Muscle of leg (tissue), 3 donors: ENCODE measurements at regions not wholly inside any gene's neighbourhood (a gene's known extent, or its start where the extent isn't known, plus 50 kb on each side); places are given as distances from the start of the nearest gene placed in this dataset.

Experiments used
- DNase-seq: peaks from one replicate; pipeline ENCODE4 v3.0.0; 2013
- H3K27ac ChIP-seq: one replicate; pipeline ENCODE4 v1.5.1; 2013; ENCODE audit warnings: mild to moderate bottlenecking, low read length, control low read depth
- H3K27me3 ChIP-seq: one replicate; pipeline ENCODE4 v1.6.1; 2013; ENCODE audit warnings: low read length; ENCODE audit not compliant: control insufficient read depth, insufficient read depth
- H3K36me3 ChIP-seq: one replicate; pipeline ENCODE4 v1.6.1; 2013; ENCODE audit warnings: low read length; ENCODE audit not compliant: control insufficient read depth, insufficient read depth
- H3K4me1 ChIP-seq: one replicate; pipeline ENCODE4 v1.6.1; 2013; ENCODE audit warnings: low read length; ENCODE audit not compliant: control insufficient read depth, insufficient read depth
- H3K4me3 ChIP-seq: one replicate; pipeline ENCODE4 v1.5.1; 2013; ENCODE audit warnings: low read length, control low read depth
- H3K9me3 ChIP-seq: replicated peaks from 2 replicates; pipeline ENCODE4 v1.6.1; 2013; ENCODE audit warnings: low read depth, low read length; ENCODE audit not compliant: control insufficient read depth
- WGBS: methylation state at CpG from one replicate; pipeline ENCODE4 v1.1.5; 2013; ENCODE audit warnings: missing lambda C conversion rate; ENCODE audit not compliant: insufficient coverage; 5-methylcytosine and 5-hydroxymethylcytosine counted together

GRCh38 chr3:178405531-178405930 lies 130.7 kb upstream of the KCNMB2 start:
- Histone ChIP-seq H3K4me3 (no peak overlapping the region), H3K36me3 (no peaks in the 10 kb centered on the region), H3K4me1 (peaks cover 2% of the 10 kb centered on the region), H3K27me3 (no peaks in the 10 kb centered on the region), H3K27ac (peak overlapping the region; percentile 89), H3K9me3 (no peaks in the 10 kb centered on the region)
- WGBS, result no CpG with 5 or more reads among the region's 2 CpGs
- DNase-seq, result peak; percentile 93

DNA sequence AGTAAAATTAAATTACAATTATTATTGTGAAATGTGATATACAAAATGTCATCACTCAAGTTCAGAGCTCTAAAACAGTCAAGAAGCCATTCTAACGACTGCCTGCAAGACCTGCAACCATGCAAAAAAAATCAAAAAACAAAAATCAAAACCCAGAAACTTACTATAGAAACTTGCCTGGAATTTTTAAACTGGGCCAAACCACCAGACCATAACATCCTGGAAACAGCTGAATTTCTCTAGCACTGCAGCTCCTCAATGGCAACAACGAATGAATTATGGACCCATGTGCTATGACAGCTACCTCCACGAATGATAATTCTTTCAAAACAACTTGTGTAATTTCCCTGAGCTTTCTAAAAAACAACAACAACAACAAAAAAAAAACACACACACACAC lies 130.0 kb upstream of the KCNMB2 start:
- no peaks in the 10 kb centered on the region for H3K9me3 ChIP-seq
- 0% methylated on average over 2 of the region's 3 CpGs for WGBS
- H3K27me3 ChIP-seq, result no peaks in the 10 kb centered on the region
- peak; percentile 84 for DNase-seq
- H3K4me3 ChIP-seq, result no peak overlapping the region
- H3K27ac ChIP-seq, result peak overlapping the region; percentile 89
- H3K36me3 ChIP-seq, result no peaks in the 10 kb centered on the region
- H3K4me1 ChIP-seq, result peaks cover 2% of the 10 kb centered on the region

- Histone ChIP-seq H3K4me3 (no peak overlapping the region), H3K36me3 (no peaks in the 10 kb centered on the region), H3K9me3 (no peaks in the 10 kb centered on the region), H3K4me1 (no peaks in the 10 kb centered on the region), H3K27me3 (no peaks in the 10 kb centered on the region), H3K27ac (no peak overlapping the region)
- 84% methylated on average over 4 of the region's 8 CpGs for WGBS
- no peak for DNase-seq
Observed at GRCh38 chr3:178415384-178415783, 120.9 kb upstream of the KCNMB2 start.

- H3K27me3 ChIP-seq, result no peaks in the 10 kb centered on the region
- DNase-seq, result no peak
- no peaks in the 10 kb centered on the region for H3K4me1 ChIP-seq
- WGBS, result 80% methylated on average over 2 of the region's 4 CpGs
- H3K27ac ChIP-seq, result no peak overlapping the region
- H3K4me3 ChIP-seq, result no peak overlapping the region
- no peaks in the 10 kb centered on the region for H3K36me3 ChIP-seq
- no peaks in the 10 kb centered on the region for H3K9me3 ChIP-seq
Observed at GRCh38 chr3:178417736-178418135, 118.5 kb upstream of the KCNMB2 start.

GRCh38 chr3:178419071-178419470 lies 117.2 kb upstream of the KCNMB2 start:
- Histone ChIP-seq H3K4me3 (no peak overlapping the region), H3K27ac (no peak overlapping the region), H3K9me3 (no peaks in the 10 kb centered on the region), H3K4me1 (no peaks in the 10 kb centered on the region), H3K36me3 (no peaks in the 10 kb centered on the region), H3K27me3 (no peaks in the 10 kb centered on the region)
- 49% methylated on average over 3 of the region's 4 CpGs for WGBS
- DNase-seq, result no peak

DNA sequence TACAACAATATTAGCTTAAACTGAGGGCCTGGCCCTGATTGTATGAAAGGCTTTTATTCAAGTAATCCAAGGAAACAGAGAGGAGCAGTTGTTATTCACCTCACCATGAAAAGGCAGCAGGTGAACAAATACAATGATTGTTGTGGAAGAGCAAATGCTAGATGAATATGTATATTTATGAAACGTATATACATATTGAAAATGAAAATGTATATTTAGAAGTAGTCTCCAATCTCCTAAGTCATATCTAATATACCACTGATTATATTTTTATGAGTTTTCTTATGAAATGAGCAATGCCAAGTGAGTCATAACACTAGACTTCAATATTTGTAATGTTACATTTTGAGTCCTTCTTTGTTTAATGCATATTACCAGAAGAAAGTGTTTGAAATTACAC lies 116.2 kb upstream of the KCNMB2 start:
- H3K27ac ChIP-seq, result no peak overlapping the region
- no peak overlapping the region for H3K4me3 ChIP-seq
- H3K27me3 ChIP-seq, result no peaks in the 10 kb centered on the region
- WGBS, result no CpG with 5 or more reads among the region's 1 CpG
- H3K9me3 ChIP-seq, result no peaks in the 10 kb centered on the region
- H3K4me1 ChIP-seq, result no peaks in the 10 kb centered on the region
- DNase-seq, result no peak
- H3K36me3 ChIP-seq, result no peaks in the 10 kb centered on the region

DNA sequence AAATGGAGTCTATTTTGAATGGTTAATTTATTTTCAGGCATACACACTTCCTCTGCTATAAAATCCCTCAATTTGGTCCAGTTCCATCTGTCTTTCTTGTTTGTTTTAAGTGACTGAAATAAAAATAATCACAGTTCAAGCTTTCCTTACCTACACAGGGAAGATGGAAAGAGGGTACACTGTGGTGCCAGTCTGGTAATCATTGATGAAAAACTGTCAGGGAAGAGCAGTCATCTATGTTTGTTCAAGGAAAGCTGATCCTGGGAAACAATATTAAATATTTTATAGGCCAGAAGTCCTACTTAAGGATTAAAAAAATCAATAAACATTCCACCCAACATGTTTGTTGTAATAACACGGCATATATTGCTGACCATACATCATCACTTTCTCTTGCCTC lies 115.2 kb upstream of the KCNMB2 start:
- Histone ChIP-seq H3K36me3 (no peaks in the 10 kb centered on the region), H3K4me1 (no peaks in the 10 kb centered on the region), H3K27ac (no peak overlapping the region), H3K4me3 (no peak overlapping the region), H3K9me3 (no peaks in the 10 kb centered on the region), H3K27me3 (no peaks in the 10 kb centered on the region)
- no CpG with 5 or more reads among the region's 1 CpG for WGBS
- no peak for DNase-seq

GRCh38 chr3:178422406-178422805 lies 113.8 kb upstream of the KCNMB2 start:
- Histone ChIP-seq H3K9me3 (no peaks in the 10 kb centered on the region), H3K36me3 (no peaks in the 10 kb centered on the region), H3K4me1 (no peaks in the 10 kb centered on the region), H3K27ac (no peak overlapping the region), H3K27me3 (no peaks in the 10 kb centered on the region), H3K4me3 (no peak overlapping the region)
- DNase-seq, result no peak

- Histone ChIP-seq H3K4me1 (no peaks in the 10 kb centered on the region), H3K27me3 (no peaks in the 10 kb centered on the region), H3K9me3 (no peaks in the 10 kb centered on the region), H3K36me3 (no peaks in the 10 kb centered on the region), H3K27ac (no peak overlapping the region), H3K4me3 (no peak overlapping the region)
- no peak for DNase-seq
Observed at GRCh38 chr3:178428037-178428436, 108.2 kb upstream of the KCNMB2 start.

- Histone ChIP-seq H3K27me3 (no peaks in the 10 kb centered on the region), H3K4me1 (peaks cover 5% of the 10 kb centered on the region), H3K4me3 (no peak overlapping the region), H3K9me3 (no peaks in the 10 kb centered on the region), H3K36me3 (no peaks in the 10 kb centered on the region), H3K27ac (no peak overlapping the region)
- 20% methylated on average over 1 of the region's 5 CpGs for WGBS
- DNase-seq, result peak; percentile 57
Observed at GRCh38 chr3:178434206-178434805, 101.9 kb upstream of the KCNMB2 start.

DNA sequence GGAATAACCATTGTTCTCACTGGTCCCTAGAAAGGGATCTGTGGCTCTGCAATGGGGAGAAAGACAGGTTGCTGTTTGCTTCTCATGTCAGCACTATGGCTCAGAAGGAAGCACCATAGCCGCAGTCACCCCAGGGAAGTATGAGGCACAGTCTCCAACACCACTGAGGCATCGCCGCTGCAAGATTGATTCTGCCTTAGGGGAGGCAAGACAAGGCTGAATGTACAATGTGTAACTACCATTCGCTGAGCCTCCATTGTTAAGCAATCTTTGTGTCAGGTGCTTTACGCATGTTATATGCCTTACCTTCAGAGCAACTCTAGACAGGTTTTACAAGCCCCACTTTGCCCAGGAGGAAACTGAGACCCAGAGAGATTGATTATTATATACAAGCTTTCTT lies 100.7 kb upstream of the KCNMB2 start:
- DNase-seq, result no peak
- H3K4me1 ChIP-seq, result peaks cover 5% of the 10 kb centered on the region
- 71% methylated on average over 1 of the region's 5 CpGs for WGBS

More for the DNA sequence above, 100.7 kb upstream of the KCNMB2 start:
- Histone ChIP-seq H3K27me3 (no peaks in the 10 kb centered on the region), H3K27ac (no peak overlapping the region), H3K9me3 (no peaks in the 10 kb centered on the region), H3K36me3 (no peaks in the 10 kb centered on the region), H3K4me3 (no peak overlapping the region)
